ENCODE measurements at regions not wholly inside any gene's neighbourhood (a gene's known extent, or its start where the extent isn't known, plus 50 kb on each side); places are given as distances from the start of the nearest gene placed in this dataset.

- intact Hi-C loops (cut with micrococcal nuclease; ENCODE audit: unreplicated experiment) (no loop called here), in situ Hi-C loops (cut with HindIII; ENCODE audit: extremely low pct_ligation_motif_present, low pct_unique_long_range_greater_than_20kb) (no loop called here)
- DNase-seq (ENCODE audit: low spot score), result no peak
- Histone ChIP-seq H3K4me1 (ENCODE audit: insufficient read depth, low read length) (no peaks in the 10 kb centered on the region), H3K4me2 (ENCODE audit: low read depth, low read length) (no peak overlapping the region), H3K27ac (ENCODE audit: extremely low read length, insufficient read depth, low read length) (no peak overlapping the region), H3K79me2 (ENCODE audit: insufficient read depth, low read length) (no peaks in the 10 kb centered on the region), H3K27me3 (ENCODE audit: control insufficient read depth in 1 of 2, insufficient read depth in 2 of 2, low read length in 2 of 2) (no peaks in the 10 kb centered on the region), H3K9ac (ENCODE audit: insufficient read depth, low read depth, low read length) (no peak overlapping the region), H3K36me3 (replicated peaks in 1 of 2; ENCODE audit: control insufficient read depth in 1 of 2, insufficient read depth in 2 of 2, low read length in 2 of 2) (no peaks in the 10 kb centered on the region), H3K4me3 (replicated peaks in 1 of 3; ENCODE audit: insufficient read depth in 1 of 3, low read depth in 2 of 3, low read length in 3 of 3) (no peak overlapping the region), H4K20me1 (ENCODE audit: insufficient read depth, low read length) (no peaks in the 10 kb centered on the region), H3K9me3 (ENCODE audit: low read length) (no peaks in the 10 kb centered on the region), H2AFZ (ENCODE audit: low read length) (no peak overlapping the region)
- WGBS (ENCODE audit: low lambda C conversion rate), result 64% methylated on average over 2 of the region's 2 CpGs
- ChIA-PET CTCF (ENCODE audit: low intra/inter-chr PET ratio, low total read pairs) (no interaction called here), POLR2A (no interaction called here)
- no TSS peak for BruUV-seq (replicated peaks)
- ATAC-seq, result no peak
- FAIRE-seq, result no peak
- TF ChIP-seq SIN3B (IDR thresholded peaks at IDR 0.05; ENCODE audit: low read length) (no peak), TAF1 (CRISPR knock-in tag; IDR thresholded peaks at IDR 0.05) (no peak), CBX5 (CRISPR knock-in tag; IDR thresholded peaks at IDR 0.05; ENCODE audit: borderline replicate concordance) (no peak), ZNF781 (CRISPR knock-in tag; IDR thresholded peaks at IDR 0.05; ENCODE audit: borderline replicate concordance, not compliant biosample characterization) (no peak), NFKBIZ (CRISPR knock-in tag; IDR thresholded peaks at IDR 0.05) (no peak), ATAD3A (CRISPR knock-in tag; IDR thresholded peaks at IDR 0.05) (no peak), CREM (IDR thresholded peaks at IDR 0.05) (no peak), CREM (CRISPR knock-in tag; IDR thresholded peaks at IDR 0.05) (no peak), ZBTB3 (CRISPR knock-in tag; IDR thresholded peaks at IDR 0.05; ENCODE audit: borderline replicate concordance, low read depth) (no peak), NAIF1 (CRISPR knock-in tag; IDR thresholded peaks at IDR 0.05; ENCODE audit: borderline replicate concordance) (no peak)
These were observed 108.3 kb upstream of the DIAPH2 start for GRCh38 chrX:96576368-96576767.

GRCh38 chrX:96578781-96579180 lies 105.9 kb upstream of the DIAPH2 start:
- Histone ChIP-seq H3K4me2 (ENCODE audit: low read depth, low read length) (no peak overlapping the region), H3K9me3 (ENCODE audit: low read length) (no peaks in the 10 kb centered on the region), H3K36me3 (replicated peaks in 1 of 2; ENCODE audit: control insufficient read depth in 1 of 2, insufficient read depth in 2 of 2, low read length in 2 of 2) (no peaks in the 10 kb centered on the region), H3K79me2 (ENCODE audit: insufficient read depth, low read length) (no peaks in the 10 kb centered on the region), H3K4me1 (ENCODE audit: insufficient read depth, low read length) (no peaks in the 10 kb centered on the region), H4K20me1 (ENCODE audit: insufficient read depth, low read length) (no peaks in the 10 kb centered on the region), H3K27me3 (ENCODE audit: control insufficient read depth in 1 of 2, insufficient read depth in 2 of 2, low read length in 2 of 2) (no peaks in the 10 kb centered on the region), H3K4me3 (replicated peaks in 1 of 3; ENCODE audit: insufficient read depth in 1 of 3, low read depth in 2 of 3, low read length in 3 of 3) (no peak overlapping the region), H3K9ac (ENCODE audit: insufficient read depth, low read depth, low read length) (no peak overlapping the region), H3K27ac (ENCODE audit: extremely low read length, insufficient read depth, low read length) (no peak overlapping the region), H2AFZ (ENCODE audit: low read length) (no peak overlapping the region)
- CTCF ChIA-PET (ENCODE audit: low intra/inter-chr PET ratio, low total read pairs), result no interaction called here
- POLR2A ChIA-PET, result no interaction called here
- DNase-seq (ENCODE audit: low spot score), result no peak
- BruUV-seq (replicated peaks), result no TSS peak
- intact Hi-C loops (cut with micrococcal nuclease; ENCODE audit: unreplicated experiment) (no loop called here), in situ Hi-C loops (cut with HindIII; ENCODE audit: extremely low pct_ligation_motif_present, low pct_unique_long_range_greater_than_20kb) (no loop called here)
- FAIRE-seq, result no peak
- TF ChIP-seq KDM2A (CRISPR knock-in tag; IDR thresholded peaks at IDR 0.05; ENCODE audit: borderline replicate concordance, low read depth), result no peak
- no peak for TF ChIP-seq ZNF709 (CRISPR knock-in tag; IDR thresholded peaks at IDR 0.05)
- TF ChIP-seq TMF1 (CRISPR knock-in tag; IDR thresholded peaks at IDR 0.05; ENCODE audit: low read depth), result no peak
- TF ChIP-seq FOXJ3 (CRISPR knock-in tag; IDR thresholded peaks at IDR 0.05; ENCODE audit: borderline replicate concordance), result no peak
- ATAC-seq, result no peak
